ENCODE measurements at regions not wholly inside any gene's neighbourhood (a gene's known extent, or its start where the extent isn't known, plus 50 kb on each side); places are given as distances from the start of the nearest gene placed in this dataset.

DNA sequence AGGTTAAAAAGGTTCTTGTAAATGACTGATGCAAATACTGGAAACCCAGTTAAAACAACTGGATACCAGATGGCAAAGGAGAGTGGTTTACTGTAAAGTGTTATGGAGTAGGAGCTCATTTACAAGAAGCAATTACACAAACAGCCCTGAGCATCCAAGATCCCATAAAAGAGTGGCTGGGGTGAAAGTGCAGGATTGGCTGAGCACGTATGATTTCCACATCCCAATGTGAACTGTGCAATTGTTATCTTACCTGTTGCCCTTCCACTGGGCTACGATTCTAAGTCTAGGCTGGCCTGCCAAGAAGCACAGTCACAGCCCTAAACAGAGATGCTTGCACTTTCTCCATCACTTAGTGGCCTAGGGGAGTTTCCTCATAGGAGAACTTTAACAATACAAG lies 277.6 kb upstream of the RUNX1 start:
- Mint-ChIP-seq H3K36me3 (ENCODE audit: low read depth) (no peaks in the 10 kb centered on the region), H3K4me3 (no peak overlapping the region), H3K4me1 (no peaks in the 10 kb centered on the region), H3K27me3 (ENCODE audit: low read depth) (no peaks in the 10 kb centered on the region), H3K27ac (ENCODE audit: unreplicated experiment) (no peak overlapping the region), H3K9me3 (no peaks in the 10 kb centered on the region)
- no peak for TF ChIP-seq CTCF (conservative IDR thresholded peaks at IDR 0.05)
- no peak for DNase-seq (ENCODE audit: low read depth, low spot score)

- Mint-ChIP-seq H3K27me3 (ENCODE audit: low read depth) (no peaks in the 10 kb centered on the region), H3K36me3 (ENCODE audit: low read depth) (no peaks in the 10 kb centered on the region), H3K4me3 (no peak overlapping the region), H3K4me1 (no peaks in the 10 kb centered on the region), H3K27ac (ENCODE audit: unreplicated experiment) (no peak overlapping the region), H3K9me3 (no peaks in the 10 kb centered on the region)
- no peak for DNase-seq (ENCODE audit: low read depth, low spot score)
- TF ChIP-seq CTCF (conservative IDR thresholded peaks at IDR 0.05), result no peak
Observed at GRCh38 chr21:35325953-35326352, 276.9 kb upstream of the RUNX1 start.

DNA sequence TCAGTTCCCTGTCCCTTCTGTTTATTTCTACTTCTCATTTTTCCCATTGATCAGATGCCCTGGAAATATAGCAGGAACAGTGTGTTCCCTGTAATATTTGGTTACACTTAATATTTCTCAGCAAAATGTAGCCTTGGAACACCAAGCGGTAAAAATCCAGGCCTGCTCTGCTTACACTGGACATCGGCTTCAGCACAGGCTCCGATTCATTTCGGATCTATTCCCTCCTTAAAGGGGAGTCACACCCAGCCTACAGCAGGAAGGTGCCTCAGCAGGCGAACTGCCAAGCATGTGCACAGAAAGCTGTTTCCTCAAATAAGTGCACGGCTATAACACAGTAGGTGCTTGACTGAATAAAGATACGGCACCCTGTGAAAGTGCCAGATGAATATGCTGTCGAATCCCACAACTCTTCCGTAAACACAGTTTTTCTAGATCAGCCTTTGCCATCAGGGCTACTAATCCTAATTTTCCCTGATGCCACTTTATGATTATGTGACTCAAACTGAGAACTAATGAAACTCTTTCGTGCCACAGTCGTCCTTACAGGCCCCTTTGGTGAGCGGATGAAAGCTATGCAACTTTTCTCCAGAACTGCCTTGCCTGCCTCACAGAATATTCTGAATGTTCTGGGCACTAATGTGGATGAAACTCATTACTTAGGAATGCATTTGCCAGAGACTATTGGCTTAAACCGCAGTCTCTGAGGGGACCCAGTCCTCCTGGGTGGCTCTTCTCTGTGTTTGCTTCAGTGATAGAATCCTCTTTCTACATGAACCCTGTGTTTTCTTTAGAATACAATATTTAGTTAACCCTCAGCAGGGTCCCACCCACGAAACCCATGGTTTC lies 275.5 kb upstream of the RUNX1 start:
- no peaks in the 10 kb centered on the region for H3K27me3 Mint-ChIP-seq (ENCODE audit: low read depth)
- no peak for DNase-seq (ENCODE audit: low read depth, low spot score)
- H3K27ac Mint-ChIP-seq (ENCODE audit: unreplicated experiment), result no peak overlapping the region
- H3K4me1 Mint-ChIP-seq, result no peaks in the 10 kb centered on the region
- no peak overlapping the region for H3K4me3 Mint-ChIP-seq
- H3K9me3 Mint-ChIP-seq, result no peaks in the 10 kb centered on the region
- no peak for TF ChIP-seq CTCF (conservative IDR thresholded peaks at IDR 0.05)
- H3K36me3 Mint-ChIP-seq (ENCODE audit: low read depth), result no peaks in the 10 kb centered on the region

DNA sequence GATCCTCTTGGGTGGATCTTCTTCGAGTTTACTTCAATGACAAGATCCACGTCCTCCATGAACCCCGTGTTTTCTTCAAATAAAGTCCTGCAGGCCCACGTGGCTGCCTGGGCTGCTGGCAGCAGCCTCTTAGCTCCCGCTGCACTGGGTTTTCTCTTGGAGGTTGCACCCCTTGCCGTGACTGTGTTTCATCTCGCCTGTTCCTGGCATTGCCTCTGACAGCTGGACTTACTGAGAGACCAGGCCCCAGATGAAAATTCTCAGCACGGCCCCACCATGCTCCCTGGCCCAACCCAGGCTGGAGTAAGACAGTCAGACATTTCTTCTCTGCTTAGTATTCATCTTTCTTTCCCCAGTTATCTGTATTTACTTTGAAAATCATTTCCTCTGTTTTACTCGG lies 274.8 kb upstream of the RUNX1 start:
- Mint-ChIP-seq H3K36me3 (ENCODE audit: low read depth) (no peaks in the 10 kb centered on the region), H3K27me3 (ENCODE audit: low read depth) (no peaks in the 10 kb centered on the region), H3K27ac (ENCODE audit: unreplicated experiment) (no peak overlapping the region), H3K4me1 (no peaks in the 10 kb centered on the region), H3K4me3 (no peak overlapping the region), H3K9me3 (no peaks in the 10 kb centered on the region)
- TF ChIP-seq CTCF (conservative IDR thresholded peaks at IDR 0.05), result no peak
- no peak for DNase-seq (ENCODE audit: low read depth, low spot score)

GRCh38 chr21:35321322-35322200 lies 272.5 kb upstream of the RUNX1 start:
- Mint-ChIP-seq H3K4me1 (no peaks in the 10 kb centered on the region), H3K27me3 (ENCODE audit: low read depth) (no peaks in the 10 kb centered on the region), H3K27ac (ENCODE audit: unreplicated experiment) (no peak overlapping the region), H3K36me3 (ENCODE audit: low read depth) (no peaks in the 10 kb centered on the region), H3K9me3 (no peaks in the 10 kb centered on the region), H3K4me3 (no peak overlapping the region)
- TF ChIP-seq CTCF (conservative IDR thresholded peaks at IDR 0.05), result no peak
- DNase-seq (ENCODE audit: low read depth, low spot score), result no peak
